SKM-1 treated with dmso at 0.1 percent for 144 hours (cell line): ENCODE measurements at regions not wholly inside any gene's neighbourhood (a gene's known extent, or its start where the extent isn't known, plus 50 kb on each side); places are given as distances from the start of the nearest gene placed in this dataset.

Source experiments
- DNase-seq: peaks from one replicate; lab custom pipeline; 2025; ENCODE audit not compliant: unreplicated experiment; lab: John Stamatoyannopoulos, UW

- no peak for DNase-seq
These were observed 56.7 kb upstream of the FHL2 start for GRCh38 chr2:105455488-105456003.

GRCh38 chr2:105454801-105455485, 56.1 kb upstream of the FHL2 start:
- DNase-seq = peak; percentile 70

GRCh38 chr2:105451571-105452166, 52.8 kb upstream of the FHL2 start:
- no peak for DNase-seq

GRCh38 chr2:105450471-105450870, 51.6 kb upstream of the FHL2 start:
- no peak for DNase-seq

GRCh38 chr2:105449076-105449475, 50.2 kb upstream of the FHL2 start:
- no peak for DNase-seq
